ENCODE measurements at regions not wholly inside any gene's neighbourhood (a gene's known extent, or its start where the extent isn't known, plus 50 kb on each side); places are given as distances from the start of the nearest gene placed in this dataset.
"Not testable (repeated sequence)": the region's sequence is repeated elsewhere in the genome, so short reads cannot be mapped to it uniquely, and the experiment has no call there.

- no peak for DNase-seq (ENCODE audit: low read depth in 2 of 2)
Observed at GRCh38 chr3:194042927-194043326, 93.0 kb upstream of the HES1 start.

GRCh38 chr3:194043516-194043915 lies 92.4 kb upstream of the HES1 start:
- no peak for DNase-seq (ENCODE audit: low read depth in 2 of 2)

- DNase-seq (ENCODE audit: low read depth in 2 of 2) = no peak
Observed at GRCh38 chr3:194045289-194045688, 90.7 kb upstream of the HES1 start.

- DNase-seq (ENCODE audit: low read depth in 2 of 2) = no peak
Observed at GRCh38 chr3:194045919-194046318, 90.0 kb upstream of the HES1 start.

- no peak for DNase-seq (ENCODE audit: low read depth in 2 of 2)
Observed at GRCh38 chr3:194046531-194046930, 89.4 kb upstream of the HES1 start.

- DNase-seq (ENCODE audit: low read depth in 2 of 2) = no peak
Observed at GRCh38 chr3:194046995-194047645, 88.8 kb upstream of the HES1 start.

- no peak for DNase-seq (ENCODE audit: low read depth in 2 of 2)
Observed at GRCh38 chr3:194049394-194049793, 86.6 kb upstream of the HES1 start.

- no peak for DNase-seq (ENCODE audit: low read depth in 2 of 2)
Observed at GRCh38 chr3:194050782-194051320, 85.1 kb upstream of the HES1 start.

- DNase-seq (ENCODE audit: low read depth in 2 of 2) = no peak
Observed at GRCh38 chr3:194051366-194052149, 84.4 kb upstream of the HES1 start.

GRCh38 chr3:194053136-194053535 lies 82.8 kb upstream of the HES1 start:
- no peak for DNase-seq (ENCODE audit: low read depth in 2 of 2)

- no peak for DNase-seq (ENCODE audit: low read depth in 2 of 2)
Observed at GRCh38 chr3:194054016-194054415, 81.9 kb upstream of the HES1 start.

GRCh38 chr3:194054540-194054939 lies 81.4 kb upstream of the HES1 start:
- DNase-seq (ENCODE audit: low read depth in 2 of 2) = no peak

- DNase-seq (ENCODE audit: low read depth in 2 of 2) = no peak
Observed at GRCh38 chr3:194054961-194055360, 81.0 kb upstream of the HES1 start.

GRCh38 chr3:194056323-194056722 lies 79.6 kb upstream of the HES1 start:
- not testable (repeated sequence) for DNase-seq (ENCODE audit: low read depth in 2 of 2)

- DNase-seq (ENCODE audit: low read depth in 2 of 2) = no peak
Observed at GRCh38 chr3:194056731-194057415, 79.1 kb upstream of the HES1 start.

- no peak for DNase-seq (ENCODE audit: low read depth in 2 of 2)
Observed at GRCh38 chr3:194057570-194058188, 78.3 kb upstream of the HES1 start.

- DNase-seq (ENCODE audit: low read depth in 2 of 2) = peak; percentile 14 to 21
Observed at GRCh38 chr3:194058189-194058571, 77.8 kb upstream of the HES1 start.

GRCh38 chr3:194058753-194059152 lies 77.2 kb upstream of the HES1 start:
- DNase-seq (ENCODE audit: low read depth in 2 of 2) = no peak

GRCh38 chr3:194061421-194062030 lies 74.4 kb upstream of the HES1 start:
- no peak for DNase-seq (ENCODE audit: low read depth in 2 of 2)

- DNase-seq (ENCODE audit: low read depth in 2 of 2) = no peak
Observed at GRCh38 chr3:194062830-194063229, 73.1 kb upstream of the HES1 start.
